SK-N-MC (cell line): ENCODE measurements at regions not wholly inside any gene's neighbourhood (a gene's known extent, or its start where the extent isn't known, plus 50 kb on each side); places are given as distances from the start of the nearest gene placed in this dataset.

Experiments used
- EZH2 ChIP-seq: fragments of 200-600 bp; sonication (generic); IDR thresholded peaks from one replicate; pipeline ENCODE4 v1.6.1; 2017; ENCODE audit warnings: antibody characterized with exemption
- FOXP2 ChIP-seq: optimal IDR thresholded peaks from 2 replicates; pipeline ENCODE3; 2011; ENCODE audit warnings: mild to moderate bottlenecking, moderate library complexity; ENCODE audit not compliant: insufficient read depth; ENCODE audit errors: extremely low read length, control extremely low read depth
- POLR2AphosphoS5 ChIP-seq: IDR thresholded peaks from 2 replicates; pipeline ENCODE4 v1.6.1; 2012; ENCODE audit warnings: mild to moderate bottlenecking, low read depth, low read length, borderline replicate concordance

DNA sequence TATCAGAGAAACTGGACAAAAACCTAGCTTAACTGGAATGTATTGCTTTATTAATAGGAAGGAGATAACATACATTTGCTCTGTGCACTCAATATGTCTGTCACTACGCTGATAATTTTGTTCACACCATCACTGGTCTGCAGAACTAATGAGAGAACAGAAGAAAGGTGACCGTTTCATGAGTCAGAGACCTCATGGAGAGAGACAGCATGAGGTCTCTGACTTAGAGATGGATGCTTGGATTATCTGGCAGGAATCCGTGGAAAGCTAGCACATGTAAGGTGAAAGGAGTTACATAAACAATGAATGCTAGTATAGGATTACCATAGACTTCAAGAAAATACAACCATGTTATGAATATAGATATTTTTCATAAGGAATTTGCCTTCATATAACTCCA lies 947.3 kb downstream of the IPMK start:
- TF ChIP-seq EZH2: no peak
- no peak for TF ChIP-seq POLR2AphosphoS5
- no peak for TF ChIP-seq FOXP2
